HG02970 (cell line): ENCODE measurements at regions not wholly inside any gene's neighbourhood (a gene's known extent, or its start where the extent isn't known, plus 50 kb on each side); places are given as distances from the start of the nearest gene placed in this dataset.

Source experiments
- ATAC-seq: cut with Tn5 transposase; IDR thresholded peaks from one replicate; pipeline ENCODE4 v1.9.1; 2021; ENCODE audit warnings: mild to moderate bottlenecking, moderate library complexity, moderate number of reproducible peaks; ENCODE audit not compliant: unreplicated experiment, low FRiP score

DNA sequence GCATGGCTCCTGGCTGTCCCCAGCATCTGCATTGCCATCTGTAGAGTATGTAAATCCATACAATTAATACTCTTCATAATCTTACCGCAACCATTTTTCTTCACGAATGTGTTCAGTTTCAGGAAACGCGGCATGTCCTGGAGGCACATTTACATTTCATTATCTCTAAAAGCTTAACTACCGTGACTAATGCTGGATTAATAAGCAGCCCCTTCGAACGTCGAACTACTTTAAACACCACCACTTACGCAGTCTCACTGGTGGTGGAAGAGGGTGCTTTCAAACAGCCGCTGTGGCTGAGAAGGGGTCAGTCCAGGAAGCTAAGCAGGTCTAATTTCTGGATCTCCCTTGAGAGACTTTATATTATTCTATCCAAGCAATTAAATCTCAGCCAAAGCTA is 85.6 kb downstream of the C5orf15 start:
- no peak for ATAC-seq

DNA sequence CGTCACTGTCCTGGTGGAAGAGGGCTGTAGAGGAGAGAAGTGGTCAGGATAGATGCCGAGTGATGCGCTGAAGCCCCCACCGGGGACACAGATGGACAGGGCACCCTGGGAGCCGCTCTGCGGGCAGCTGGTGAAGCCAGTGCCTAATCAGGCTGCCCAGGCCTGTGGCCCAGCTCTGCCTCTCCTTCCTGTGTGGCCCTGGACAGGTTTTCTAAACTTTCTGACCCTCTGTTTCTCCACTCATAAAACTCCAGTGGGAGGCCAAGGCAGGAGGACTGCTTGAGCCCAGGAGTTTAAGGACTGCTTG is 86.1 kb downstream of the C5orf15 start:
- ATAC-seq: no peak

DNA sequence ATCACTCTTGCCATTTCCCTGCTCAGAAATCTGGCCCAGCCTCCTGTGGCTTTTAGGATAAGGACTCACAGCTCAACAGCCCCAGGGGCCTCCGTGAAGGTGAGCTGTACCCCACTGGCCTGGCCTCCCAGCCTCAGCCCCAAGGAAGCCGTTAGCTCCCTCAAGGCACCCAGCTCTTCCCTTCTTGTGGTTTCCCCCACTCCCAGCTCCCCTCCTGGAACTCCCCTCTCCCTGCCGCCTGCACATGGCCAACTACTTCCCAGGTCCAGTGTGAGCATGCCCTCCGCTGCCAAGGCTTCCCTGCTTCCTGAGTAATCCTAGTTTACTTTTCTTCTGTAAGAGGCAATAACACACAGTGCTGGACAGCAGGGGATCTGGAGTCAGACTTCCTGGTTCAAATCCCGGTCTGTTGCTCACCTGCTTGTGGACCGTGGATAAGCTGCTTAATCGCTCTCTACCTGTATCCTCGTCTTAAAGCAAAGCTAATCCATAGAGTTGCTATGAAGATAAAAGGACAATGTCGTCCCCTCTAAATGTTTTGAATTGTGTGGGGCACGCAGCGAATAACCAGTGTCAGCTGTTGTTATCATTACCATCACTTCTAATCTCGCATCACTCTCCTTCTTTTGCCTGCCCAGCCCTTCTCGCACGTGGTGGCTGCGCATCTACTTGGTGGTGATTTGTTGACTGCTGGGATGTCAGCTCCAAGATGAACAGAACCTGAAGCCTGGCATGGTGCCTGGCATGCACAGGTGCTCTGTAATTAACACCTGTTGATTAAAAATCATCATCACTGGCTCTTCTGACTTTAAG is 86.6 kb downstream of the C5orf15 start:
- no peak for ATAC-seq

DNA sequence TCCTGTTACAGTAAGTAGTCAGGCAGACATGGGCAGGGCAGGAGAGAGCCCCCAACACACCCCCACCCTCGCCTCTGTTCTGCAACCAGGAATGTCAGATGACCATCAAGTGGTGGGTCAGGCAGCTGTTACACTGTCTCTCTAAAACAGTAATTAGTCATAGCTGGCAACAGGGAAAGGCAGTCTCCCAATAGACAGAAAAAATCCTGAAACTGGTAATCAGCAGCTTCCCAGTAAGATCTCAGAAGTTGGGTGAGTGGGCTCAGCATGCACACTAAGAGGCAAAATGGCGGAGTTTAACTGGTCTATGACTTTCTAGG is 90.2 kb downstream of the C5orf15 start:
- ATAC-seq: no peak

DNA sequence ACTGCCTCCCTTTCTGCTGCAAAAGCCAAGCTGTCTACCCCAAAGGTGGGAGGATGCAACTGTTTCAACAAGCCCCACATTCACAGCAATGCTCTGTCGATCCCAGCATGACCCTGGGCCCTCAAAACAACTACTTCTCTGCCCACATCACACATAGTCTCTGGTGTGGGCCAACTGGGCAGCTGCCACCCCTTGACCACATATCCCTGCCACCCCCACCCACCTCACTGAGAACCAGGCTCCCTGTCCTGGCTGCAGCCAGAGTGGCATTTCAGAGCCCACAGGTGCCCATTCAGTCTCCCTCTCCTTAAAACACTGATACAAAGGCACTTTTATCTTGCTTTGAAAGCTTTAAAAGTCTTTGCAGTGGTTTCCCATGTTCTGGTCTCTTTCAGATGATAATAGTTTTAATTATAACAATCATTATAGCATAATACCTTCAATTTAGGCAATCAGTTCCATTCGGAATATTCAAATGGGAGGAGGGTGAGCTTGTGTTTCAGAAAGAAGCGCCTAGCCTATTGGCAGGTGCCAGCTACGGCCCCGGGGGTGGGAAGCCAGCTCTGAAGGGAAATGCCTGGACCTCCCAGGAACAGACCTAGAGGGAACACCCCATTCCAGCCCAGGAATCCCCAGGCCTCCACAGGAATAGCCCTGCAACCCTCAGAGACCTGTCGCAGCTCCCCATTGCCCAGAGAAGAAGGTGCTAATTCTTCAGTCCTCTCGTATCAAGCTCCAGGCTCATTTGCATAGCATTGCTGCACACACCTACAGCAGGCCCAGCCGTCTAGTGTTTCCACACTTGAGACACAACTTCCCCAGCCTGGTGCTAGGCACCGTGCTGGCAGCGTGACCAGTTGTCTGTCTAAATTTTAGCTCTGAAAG is 90.8 kb downstream of the C5orf15 start:
- no peak for ATAC-seq

DNA sequence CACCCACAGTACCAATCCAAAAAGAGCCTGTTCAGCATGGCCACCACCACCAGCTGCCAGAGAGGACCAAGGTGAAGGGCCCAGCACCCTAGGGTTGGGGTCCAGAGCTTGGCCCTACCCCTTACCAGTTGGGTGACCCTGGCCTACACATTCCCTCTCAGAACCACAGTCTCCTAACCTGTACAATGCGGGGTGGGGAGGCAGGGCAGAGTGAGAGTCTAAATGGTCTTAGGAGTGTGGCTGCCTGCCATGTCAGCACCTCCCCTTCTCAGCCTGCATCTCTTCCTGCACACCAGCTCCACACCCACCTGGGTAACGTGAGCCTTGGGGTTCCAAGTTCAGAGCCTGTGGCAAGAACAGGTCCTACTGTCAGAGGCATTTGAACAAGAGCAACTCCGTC is 92.2 kb downstream of the C5orf15 start:
- ATAC-seq: no peak

DNA sequence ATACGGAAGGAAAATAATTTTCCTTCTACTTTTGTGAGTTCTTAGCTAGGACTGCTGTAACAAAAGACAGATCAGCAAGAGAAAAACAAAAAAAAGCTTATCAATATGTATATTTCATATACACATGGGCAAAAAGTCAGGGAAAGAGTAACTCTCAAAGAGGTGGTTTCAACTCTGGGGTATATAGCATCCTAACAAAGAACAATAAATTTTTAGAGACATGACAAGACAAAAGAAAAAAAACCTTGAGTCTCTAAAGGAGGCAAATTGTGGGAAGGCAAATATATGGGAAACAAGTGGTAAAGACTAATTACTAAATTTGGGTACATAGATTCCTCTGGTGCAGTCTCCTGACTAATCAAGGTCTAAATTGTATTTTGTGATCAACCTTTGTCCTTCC is 93.2 kb downstream of the C5orf15 start:
- ATAC-seq: no peak

DNA sequence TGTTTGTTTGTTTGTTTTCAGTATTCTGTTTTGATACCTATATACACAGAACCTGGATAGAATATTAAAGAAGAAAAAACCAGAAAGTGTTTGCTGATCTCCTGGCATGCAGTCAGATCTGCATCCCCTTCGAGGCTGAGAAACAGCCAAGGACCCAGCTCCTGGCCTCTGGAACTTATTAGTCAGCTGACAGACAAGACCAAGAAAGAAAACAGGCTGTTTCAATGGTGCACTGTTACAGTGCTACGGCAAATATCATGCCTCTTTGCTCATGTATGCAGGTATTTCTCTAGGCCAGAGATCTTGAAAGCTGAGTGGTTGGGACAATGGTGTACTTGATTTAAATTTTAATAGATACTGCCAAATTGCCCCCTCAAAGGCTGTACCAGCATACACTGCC is 95.0 kb downstream of the C5orf15 start:
- no peak for ATAC-seq

DNA sequence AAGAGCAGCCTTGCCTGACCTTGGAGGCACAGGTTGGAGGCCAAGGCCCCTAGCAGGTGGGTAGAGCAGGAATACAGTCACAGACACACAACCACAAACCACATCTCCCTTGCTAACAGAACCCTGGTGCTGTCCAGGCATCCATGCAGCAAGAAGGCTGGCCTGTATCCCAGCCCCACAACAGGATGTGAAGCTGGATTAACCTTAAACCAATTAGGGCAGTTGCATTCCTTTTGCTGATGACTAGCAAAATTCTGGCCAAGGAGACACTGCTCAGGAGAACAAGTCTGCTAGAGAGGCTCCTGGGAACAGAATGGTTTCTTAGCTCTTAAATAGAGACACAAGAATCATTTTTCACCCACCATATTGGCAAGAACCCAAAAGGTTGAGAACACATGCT is 97.8 kb downstream of the C5orf15 start:
- ATAC-seq: no peak

DNA sequence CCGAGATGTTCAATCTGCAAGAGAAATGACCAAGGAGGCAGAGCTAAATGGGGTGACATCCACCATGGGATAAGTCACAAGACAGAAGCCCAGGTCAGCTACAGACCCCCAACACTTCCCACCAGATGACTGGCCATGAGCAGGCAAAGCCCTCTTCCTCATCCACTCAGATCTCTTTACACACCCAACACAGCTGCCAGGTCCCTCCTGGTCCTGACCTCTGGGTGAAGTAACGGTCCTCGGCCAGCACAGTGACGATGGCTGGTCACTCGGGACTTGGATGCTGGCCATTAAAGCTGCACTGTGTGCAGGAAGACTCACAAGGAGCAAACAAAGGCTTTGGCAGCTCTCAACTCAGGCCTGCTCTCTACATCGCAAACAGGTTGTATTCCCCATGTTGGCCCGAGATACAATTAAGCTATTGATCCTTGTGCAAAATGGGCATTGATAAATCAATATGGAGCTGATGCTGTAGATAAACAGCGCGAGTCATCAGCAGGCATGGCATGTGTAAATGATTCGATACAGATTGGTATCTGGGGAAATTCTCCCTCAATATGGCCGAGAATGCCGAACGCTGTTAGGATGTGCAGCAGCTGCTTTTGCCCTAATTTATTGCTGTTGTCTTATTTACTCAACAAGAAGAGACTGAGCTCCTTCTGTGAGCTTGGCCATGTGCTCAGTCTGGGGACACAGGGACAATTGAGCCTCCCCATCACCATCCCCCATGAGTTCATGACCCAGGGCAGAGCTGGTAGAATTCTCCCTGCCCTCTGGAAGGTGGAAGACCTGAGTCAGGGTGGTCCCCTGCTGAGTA is 98.7 kb downstream of the C5orf15 start:
- no peak for ATAC-seq

DNA sequence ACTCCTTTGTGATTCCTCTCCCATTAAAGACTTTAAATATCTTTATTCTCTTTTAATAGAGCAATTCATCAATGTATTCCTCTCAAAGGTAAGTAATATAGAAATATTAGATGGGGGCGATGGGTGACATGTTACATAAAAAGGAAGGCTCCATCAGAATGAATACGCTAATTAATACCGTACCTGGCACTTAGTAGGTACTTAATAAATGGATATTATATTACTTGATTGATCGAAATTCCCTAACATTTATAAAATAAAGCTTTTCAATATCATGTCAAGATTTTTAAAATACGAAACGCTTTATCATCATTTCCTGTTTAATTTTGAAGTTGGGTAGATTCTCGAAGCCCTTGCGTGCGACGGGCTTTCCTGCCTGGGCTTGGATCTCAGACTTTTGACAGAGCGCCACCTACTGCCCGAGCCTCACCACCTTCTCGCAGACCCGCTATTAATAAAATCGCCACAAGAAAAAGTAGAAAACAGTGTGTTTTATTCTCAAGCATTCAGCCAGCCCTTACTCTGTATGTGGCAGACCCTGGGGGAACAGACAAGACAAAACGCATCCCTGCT is 99.4 kb downstream of the C5orf15 start:
- ATAC-seq: no peak

DNA sequence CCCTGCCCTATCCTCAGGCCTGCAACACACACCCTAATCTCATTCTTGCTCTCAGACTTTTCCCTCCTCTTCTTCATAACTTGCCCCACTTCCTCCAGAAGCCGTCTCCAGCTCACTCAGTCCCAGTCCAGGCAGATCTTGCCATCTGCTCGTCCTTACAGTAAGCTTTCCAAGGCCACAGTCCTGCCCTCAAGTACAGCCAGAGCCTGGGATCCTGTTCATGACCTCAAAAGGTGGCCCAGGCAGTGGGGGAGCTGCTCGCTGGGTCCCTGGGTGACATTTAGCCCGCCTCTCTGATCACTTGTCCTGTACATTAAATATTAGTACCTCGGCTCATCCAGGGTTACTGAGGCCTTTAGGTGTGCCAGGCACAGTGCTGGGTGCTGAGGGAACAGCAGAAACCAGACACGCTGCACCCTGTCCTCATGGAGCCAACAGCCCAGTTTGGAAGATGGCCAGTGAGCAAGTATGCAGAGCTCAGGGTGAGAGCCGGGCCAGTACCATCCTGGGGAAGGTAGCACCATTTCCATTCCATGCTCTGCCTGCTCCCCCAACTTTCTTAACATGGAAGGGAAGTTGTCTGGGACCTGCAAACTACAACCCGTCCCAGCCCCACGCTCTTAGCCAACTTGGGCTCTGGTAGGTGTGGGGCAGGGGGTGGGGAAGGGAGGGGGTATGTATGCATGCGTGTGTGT is 100.4 kb downstream of the C5orf15 start:
- no peak for ATAC-seq

DNA sequence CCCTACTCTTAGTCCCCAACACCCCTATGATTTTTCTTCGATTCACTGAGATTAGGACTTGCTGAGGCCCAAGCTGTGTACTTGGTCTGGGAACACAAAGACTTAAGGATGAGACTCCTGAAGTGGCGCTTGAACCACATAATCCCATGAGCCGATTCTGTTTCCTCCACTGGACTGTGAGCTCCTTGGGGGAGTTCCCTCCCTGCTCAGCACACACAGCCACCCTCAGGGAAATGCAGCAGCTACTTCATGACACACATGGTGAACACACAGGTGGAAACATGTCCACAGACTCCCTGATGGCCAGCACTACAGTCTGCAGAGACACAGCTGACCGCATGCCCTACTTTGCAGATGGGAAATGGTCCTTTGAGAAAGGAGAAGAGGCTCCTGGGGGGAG is 101.1 kb downstream of the C5orf15 start:
- no peak for ATAC-seq

DNA sequence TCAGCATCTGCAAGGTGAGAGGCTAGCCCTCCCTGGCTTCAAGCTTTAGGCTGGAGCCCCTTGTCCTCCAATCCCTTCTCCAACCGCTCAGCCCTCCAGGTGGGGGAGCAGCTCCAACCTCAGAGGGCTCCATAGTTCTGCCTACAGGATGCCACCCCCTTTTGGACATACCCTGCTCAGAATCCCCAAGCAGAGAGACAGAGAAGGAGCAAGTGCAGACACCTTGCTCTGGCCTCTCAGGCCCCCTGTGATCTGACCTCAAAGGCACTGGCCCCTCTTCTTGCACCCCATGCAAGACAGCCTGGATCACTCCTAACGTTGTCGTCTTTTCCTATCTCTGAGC is 101.6 kb downstream of the C5orf15 start:
- no peak for ATAC-seq

DNA sequence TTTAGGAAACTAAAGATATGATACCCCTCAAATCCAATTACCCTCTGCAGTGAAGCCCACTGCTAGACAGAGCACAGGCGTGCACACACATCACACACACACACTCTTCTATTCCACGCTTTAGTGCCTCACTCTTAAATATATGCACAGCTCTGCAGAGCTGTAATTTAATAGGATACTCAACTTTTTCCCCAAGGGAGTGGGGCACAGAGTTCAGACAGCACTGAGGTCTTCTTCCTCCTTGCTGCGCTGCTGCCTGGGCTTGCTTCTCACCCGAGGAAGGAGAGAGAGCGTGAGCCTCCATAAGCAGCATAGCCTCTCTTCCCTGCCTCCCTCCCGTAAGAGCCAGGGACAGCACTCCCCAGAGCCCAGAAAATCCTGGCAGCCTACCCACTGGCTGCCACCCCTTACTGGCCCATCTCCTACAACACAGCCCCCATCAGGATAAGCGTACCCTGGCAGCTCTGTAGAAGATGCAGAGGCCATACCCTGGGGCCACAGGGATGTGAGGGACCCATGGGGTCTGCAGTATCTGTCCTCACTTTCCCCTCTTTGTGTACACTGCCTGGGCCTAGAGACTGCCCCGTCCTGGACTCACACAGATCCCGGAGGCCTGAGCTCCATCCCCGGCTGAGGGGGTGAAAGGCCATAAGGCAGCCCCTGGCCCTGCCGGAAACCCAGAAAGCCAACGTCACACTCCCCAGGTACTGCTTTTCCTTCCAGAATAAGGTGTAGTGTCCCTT is 102.1 kb downstream of the C5orf15 start:
- no peak for ATAC-seq

DNA sequence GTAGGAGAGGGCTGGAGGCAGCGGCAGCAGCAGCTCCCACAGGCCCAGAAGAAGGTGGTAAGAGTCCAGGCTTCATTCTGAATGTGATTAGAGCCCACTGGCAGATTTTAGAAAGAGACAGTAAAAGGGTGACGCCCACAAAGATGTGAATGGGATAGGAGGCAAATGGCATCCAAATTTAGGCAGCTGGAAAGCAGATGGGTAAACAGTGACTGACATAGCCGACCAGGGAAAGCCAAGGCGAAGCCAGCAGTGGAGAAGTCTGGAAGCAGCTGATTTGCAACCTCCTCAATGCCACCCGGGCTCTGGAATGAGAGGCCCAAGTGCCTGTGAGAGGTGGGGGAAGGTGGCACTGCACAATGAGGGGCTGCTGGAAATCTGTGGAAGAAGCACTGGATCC is 103.3 kb downstream of the C5orf15 start:
- no peak for ATAC-seq

DNA sequence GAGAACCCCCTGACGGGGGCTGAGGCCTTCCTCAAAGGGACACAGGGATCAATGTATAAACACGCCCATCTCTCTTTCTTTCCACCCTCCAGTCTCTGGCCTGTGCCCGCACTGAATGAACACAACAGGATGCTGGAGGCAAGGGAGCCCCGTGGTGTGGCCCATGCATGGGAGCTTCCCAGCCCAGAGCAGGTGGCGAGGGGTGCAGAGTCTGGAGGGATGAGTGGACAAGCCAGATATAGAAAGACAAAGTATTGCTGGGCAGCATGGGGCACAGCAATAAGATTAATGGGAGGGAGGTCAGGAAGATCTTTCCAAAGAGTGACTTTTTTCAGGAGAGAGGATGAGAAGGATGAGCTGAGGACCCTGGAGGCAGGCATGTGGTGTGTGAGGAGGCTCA is 103.7 kb downstream of the C5orf15 start:
- ATAC-seq: no peak

DNA sequence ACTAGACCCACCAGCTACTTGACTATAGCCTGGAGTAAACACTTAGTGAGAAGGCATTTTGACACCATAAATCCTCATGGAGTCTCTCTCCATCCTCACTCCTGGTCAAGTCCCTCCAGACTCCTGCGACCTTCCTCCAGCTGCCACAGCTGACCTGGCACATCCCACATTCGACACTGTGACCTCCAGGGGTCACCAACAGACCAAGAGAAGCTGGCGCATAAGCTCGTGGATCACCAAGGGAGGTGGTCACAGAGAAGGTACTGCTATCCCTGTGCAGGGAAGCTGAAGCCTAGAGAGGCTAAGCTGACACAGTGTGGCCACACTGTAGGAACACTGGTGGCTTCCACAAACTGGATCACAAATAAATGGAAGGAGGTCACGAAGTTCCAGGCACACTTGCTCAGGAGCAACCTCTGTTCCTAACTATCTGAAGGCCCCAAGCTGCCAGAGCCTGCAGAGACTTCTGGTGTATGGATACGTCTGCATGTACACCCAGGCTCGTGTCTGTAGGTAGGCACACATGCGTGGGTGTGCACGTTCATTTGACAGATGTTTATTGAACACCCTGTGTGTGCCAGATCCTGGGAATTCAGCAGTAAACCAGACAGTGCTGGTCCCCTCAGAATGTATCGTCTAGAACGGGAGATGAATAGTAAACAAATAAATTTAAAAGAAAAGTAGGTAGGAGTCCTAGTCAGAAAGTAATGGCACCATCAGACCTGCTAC is 104.4 kb downstream of the C5orf15 start:
- ATAC-seq: no peak

DNA sequence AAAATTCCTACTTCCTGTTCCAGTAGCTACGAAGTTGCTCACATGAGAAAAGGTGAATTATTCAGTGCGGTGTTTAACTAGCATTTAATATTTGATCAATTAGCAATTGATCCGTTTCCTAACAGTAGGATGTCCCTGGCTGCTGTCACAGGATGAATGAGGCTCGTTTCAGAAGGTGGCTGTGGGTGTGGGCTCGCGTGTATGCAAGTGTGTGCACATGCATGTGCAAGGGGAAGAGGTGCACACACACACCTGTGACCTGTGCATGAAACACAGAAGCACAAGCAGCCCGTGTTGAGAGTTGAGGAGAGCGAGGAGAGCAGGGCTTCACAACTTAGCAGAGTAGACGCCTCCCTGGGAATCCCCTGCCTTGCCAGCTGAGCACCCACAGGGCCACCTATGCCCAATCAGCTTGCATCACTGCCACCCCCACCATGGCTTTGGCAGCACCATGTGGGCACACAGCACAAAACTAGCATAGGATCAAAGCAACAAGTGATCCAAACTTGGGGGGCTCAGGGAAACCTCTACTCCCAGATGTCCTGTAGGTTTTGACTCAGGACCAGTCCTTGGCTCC is 107.2 kb downstream of the C5orf15 start:
- no peak for ATAC-seq
